ENCODE measurements at regions not wholly inside any gene's neighbourhood (a gene's known extent, or its start where the extent isn't known, plus 50 kb on each side); places are given as distances from the start of the nearest gene placed in this dataset.

DNA sequence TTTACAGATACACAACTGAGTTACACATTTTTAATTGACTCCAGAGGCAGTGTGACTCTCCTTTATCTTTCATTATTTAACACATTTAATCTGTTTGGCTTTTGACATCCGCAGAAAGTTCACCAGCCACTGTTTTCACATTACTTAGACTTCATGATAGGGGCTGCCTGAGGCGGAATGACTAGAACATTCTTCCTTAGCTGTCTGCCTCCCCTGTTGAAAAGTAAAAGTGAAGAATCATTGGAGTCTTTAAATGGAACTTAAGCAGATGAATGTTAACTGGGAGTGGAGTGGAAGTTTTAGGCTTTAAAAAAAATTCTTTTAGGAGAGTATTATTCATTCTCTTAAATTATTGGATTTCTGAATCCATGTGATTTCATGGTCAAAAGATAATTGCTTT lies 229.2 kb upstream of the MTNR1B start:
- H3K4me1 ChIP-seq (ENCODE audit: control insufficient read depth in 1 of 2, low read depth in 2 of 2), result peaks cover 0 to 13% of the 10 kb centered on the region in 2 donors
- no peaks in the 10 kb centered on the region for H3K36me3 ChIP-seq
- ATAC-seq (ENCODE audit: insufficient number of reproducible peaks, low FRiP score, low read depth) (no peak), DNase-seq (ENCODE audit: low spot score) (no peak)
- no peak overlapping the region for H3K27ac ChIP-seq
- H3K4me3 ChIP-seq, result no peak overlapping the region
- TF ChIP-seq, protein P1, sequence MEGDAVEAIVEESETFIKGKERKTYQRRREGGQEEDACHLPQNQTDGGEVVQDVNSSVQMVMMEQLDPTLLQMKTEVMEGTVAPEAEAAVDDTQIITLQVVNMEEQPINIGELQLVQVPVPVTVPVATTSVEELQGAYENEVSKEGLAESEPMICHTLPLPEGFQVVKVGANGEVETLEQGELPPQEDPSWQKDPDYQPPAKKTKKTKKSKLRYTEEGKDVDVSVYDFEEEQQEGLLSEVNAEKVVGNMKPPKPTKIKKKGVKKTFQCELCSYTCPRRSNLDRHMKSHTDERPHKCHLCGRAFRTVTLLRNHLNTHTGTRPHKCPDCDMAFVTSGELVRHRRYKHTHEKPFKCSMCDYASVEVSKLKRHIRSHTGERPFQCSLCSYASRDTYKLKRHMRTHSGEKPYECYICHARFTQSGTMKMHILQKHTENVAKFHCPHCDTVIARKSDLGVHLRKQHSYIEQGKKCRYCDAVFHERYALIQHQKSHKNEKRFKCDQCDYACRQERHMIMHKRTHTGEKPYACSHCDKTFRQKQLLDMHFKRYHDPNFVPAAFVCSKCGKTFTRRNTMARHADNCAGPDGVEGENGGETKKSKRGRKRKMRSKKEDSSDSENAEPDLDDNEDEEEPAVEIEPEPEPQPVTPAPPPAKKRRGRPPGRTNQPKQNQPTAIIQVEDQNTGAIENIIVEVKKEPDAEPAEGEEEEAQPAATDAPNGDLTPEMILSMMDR (IDR thresholded peaks at IDR 0.05), result no peak
- no peaks in the 10 kb centered on the region for H3K9me3 ChIP-seq
- H3K27me3 ChIP-seq (replicated peaks; ENCODE audit: insufficient read depth), result no peaks in the 10 kb centered on the region

DNA sequence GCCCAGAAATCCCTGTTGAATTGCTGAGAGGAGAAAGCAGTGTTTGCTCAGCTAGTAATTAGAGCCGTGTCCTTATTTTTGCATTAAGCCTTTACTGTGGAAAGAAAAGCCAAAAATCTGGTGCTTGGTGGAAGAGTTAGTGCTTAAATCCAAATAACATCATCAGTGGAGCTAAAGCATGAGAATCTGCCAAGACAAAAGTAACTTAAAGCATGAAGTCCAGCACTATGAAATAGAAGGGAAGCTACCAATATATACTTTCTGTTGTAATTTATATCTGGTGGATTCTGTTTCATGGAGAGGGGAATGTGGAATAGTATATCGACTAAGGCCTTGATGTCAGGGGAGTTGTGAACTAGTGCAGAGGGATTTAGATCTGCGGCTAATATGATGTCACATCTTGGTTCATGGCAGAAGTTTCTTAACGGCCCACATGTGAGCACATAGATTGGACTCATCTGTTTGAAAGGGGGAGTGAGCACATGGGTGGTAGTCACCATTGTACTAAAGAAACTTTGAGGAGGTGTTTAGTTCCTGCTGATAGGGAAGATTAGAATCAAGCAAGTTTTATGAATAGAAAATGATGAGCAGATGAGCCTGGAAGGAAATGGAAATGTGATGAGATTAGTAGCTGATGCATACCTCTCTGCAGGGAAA lies 224.4 kb upstream of the MTNR1B start:
- Histone ChIP-seq H3K36me3 (no peaks in the 10 kb centered on the region), H3K27me3 (replicated peaks; ENCODE audit: insufficient read depth) (no peaks in the 10 kb centered on the region), H3K9me3 (no peaks in the 10 kb centered on the region), H3K4me3 (no peak overlapping the region), H3K27ac (no peak overlapping the region), H3K4me1 (ENCODE audit: control insufficient read depth in 1 of 2, low read depth in 2 of 2) (peaks cover 0 to 3% of the 10 kb centered on the region in 2 donors)
- TF ChIP-seq, protein P1 (IDR thresholded peaks at IDR 0.05), result no peak
- no peak for ATAC-seq (ENCODE audit: insufficient number of reproducible peaks, low FRiP score, low read depth)
- DNase-seq (ENCODE audit: low spot score), result no peak

DNA sequence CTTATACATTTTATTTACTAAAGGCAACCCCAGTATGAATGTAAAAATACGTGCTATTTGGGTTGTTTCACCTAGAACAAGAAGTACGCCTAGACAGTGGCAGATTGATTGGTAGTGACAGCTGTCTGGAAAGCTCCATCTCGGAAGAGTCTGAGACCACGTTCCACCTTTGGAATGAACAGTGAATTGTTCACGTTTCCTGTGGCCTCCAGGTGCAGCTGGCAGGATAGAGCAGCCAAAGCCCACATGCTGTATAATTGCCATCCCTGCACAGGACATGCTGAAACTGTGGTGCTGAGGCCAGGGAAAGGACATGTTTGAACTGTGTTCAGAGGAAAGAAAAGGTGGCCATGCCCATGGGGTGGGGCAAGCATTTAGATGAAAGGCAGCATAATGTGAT lies 218.7 kb upstream of the MTNR1B start:
- Histone ChIP-seq H3K27me3 (replicated peaks; ENCODE audit: insufficient read depth) (no peaks in the 10 kb centered on the region), H3K36me3 (no peaks in the 10 kb centered on the region), H3K27ac (no peak overlapping the region), H3K4me1 (ENCODE audit: control insufficient read depth in 1 of 2, low read depth in 2 of 2) (no peaks in the 10 kb centered on the region), H3K9me3 (no peaks in the 10 kb centered on the region), H3K4me3 (no peak overlapping the region)
- ATAC-seq (ENCODE audit: insufficient number of reproducible peaks, low FRiP score, low read depth) (no peak), DNase-seq (ENCODE audit: low spot score) (no peak)
- TF ChIP-seq, protein P1 (IDR thresholded peaks at IDR 0.05), result no peak

DNA sequence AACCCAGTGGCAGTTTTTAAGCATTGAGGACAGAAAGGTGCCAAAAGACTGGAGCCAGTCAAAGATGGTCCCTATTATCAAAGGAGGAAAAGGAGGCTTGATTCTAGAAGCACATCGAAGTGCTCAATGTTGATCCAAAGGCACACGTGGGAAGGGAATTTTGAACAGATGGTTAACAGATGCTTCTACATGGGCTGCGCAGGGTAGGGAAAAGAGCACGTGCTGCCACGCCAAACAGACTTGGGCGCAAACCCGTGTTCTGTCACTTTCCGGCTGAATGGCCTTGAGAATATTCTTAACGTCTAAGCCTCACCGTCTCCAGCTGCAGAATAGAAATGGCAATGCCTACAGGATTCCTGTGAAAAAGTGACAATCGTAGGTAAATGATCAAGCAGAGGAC lies 217.9 kb upstream of the MTNR1B start:
- Histone ChIP-seq H3K27ac (no peak overlapping the region), H3K4me1 (ENCODE audit: control insufficient read depth in 1 of 2, low read depth in 2 of 2) (no peaks in the 10 kb centered on the region), H3K27me3 (replicated peaks; ENCODE audit: insufficient read depth) (no peaks in the 10 kb centered on the region), H3K9me3 (no peaks in the 10 kb centered on the region), H3K36me3 (no peaks in the 10 kb centered on the region), H3K4me3 (no peak overlapping the region)
- TF ChIP-seq, protein P1 (IDR thresholded peaks at IDR 0.05), result no peak
- ATAC-seq (ENCODE audit: insufficient number of reproducible peaks, low FRiP score, low read depth) (no peak), DNase-seq (ENCODE audit: low spot score) (no peak)

DNA sequence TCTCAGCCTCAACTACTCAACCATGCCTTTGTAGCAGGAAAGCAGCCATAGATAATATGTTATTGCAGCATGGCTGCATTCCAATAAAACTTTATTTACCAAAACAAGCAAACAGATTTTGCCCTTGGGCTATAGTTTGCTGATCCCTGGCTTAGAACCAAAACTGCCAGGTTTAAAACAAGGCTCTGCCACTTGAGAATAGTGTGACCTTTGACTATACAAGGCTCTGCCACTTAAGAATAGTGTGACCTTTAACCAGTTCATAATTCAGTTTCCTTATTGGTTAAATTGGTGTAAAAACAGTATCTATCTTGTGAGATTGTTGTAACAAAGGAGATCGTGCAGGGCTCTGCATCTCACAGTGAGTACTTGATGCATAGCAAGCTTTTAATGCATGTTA lies 217.3 kb upstream of the MTNR1B start:
- Histone ChIP-seq H3K36me3 (no peaks in the 10 kb centered on the region), H3K27me3 (replicated peaks; ENCODE audit: insufficient read depth) (no peaks in the 10 kb centered on the region), H3K4me1 (ENCODE audit: control insufficient read depth in 1 of 2, low read depth in 2 of 2) (no peaks in the 10 kb centered on the region), H3K9me3 (no peaks in the 10 kb centered on the region), H3K27ac (no peak overlapping the region), H3K4me3 (no peak overlapping the region)
- DNase-seq (ENCODE audit: low spot score) (no peak), ATAC-seq (ENCODE audit: insufficient number of reproducible peaks, low FRiP score, low read depth) (no peak)
- TF ChIP-seq, protein P1 (IDR thresholded peaks at IDR 0.05), result no peak

All from thoracic aorta (tissue), 2 donors.